BJ (cell line): ENCODE measurements at regions not wholly inside any gene's neighbourhood (a gene's known extent, or its start where the extent isn't known, plus 50 kb on each side); places are given as distances from the start of the nearest gene placed in this dataset.

Experiments used
- CTCF ChIA-PET: fragments of 350-600 bp; formaldehyde crosslinking; extraction: SDS; loops from one replicate; lab custom pipeline; 2021; ENCODE audit warnings: antibody characterized with exemption, inconsistent platforms; lab: Yijun Ruan, JAX
- POLR2A ChIA-PET: fragments of 300-600 bp; sonication (Branson Sonifier 250); formaldehyde crosslinking; extraction: SDS; loops from one replicate; lab custom pipeline; 2021; ENCODE audit warnings: antibody characterized with exemption; lab: Charles Lee
- DNase-seq: peaks from one replicate; pipeline ENCODE4 v3.0.0-alpha.2; 2011; ENCODE audit warnings: low read depth
- H3K27me3 ChIP-seq: 2 replicates; pipeline ENCODE4 v1.6.0; 2011; ENCODE audit warnings: low read length; ENCODE audit not compliant: control insufficient read depth, insufficient read depth
- H3K36me3 ChIP-seq: 2 replicates; pipeline ENCODE4 v1.5.1; 2011; ENCODE audit warnings: low read length; ENCODE audit not compliant: control insufficient read depth, insufficient read depth
- H3K4me3 ChIP-seq: 2 replicates; pipeline ENCODE4 v1.5.1; 2011; ENCODE audit warnings: low read depth, mild to moderate bottlenecking, control low read depth, low read length
- CTCF ChIP-seq: IDR thresholded peaks from 2 replicates; pipeline ENCODE4 v1.5.1; 2011; ENCODE audit warnings: low read depth, mild to moderate bottlenecking, control low read depth, inconsistent platforms, low read length, moderate library complexity; ENCODE audit not compliant: insufficient read depth

GRCh38 chr10:37707829-37708578 is 149.4 kb downstream of the ZNF248 start:
- no peaks in the 10 kb centered on the region for H3K27me3 ChIP-seq
- no peak for DNase-seq
- no peak overlapping the region for H3K4me3 ChIP-seq
- CTCF ChIA-PET = no interaction called here
- H3K36me3 ChIP-seq = no peaks in the 10 kb centered on the region
- TF ChIP-seq CTCF = no peak
- POLR2A ChIA-PET = no interaction called here

GRCh38 chr10:37704566-37704965 is 152.8 kb downstream of the ZNF248 start:
- Histone ChIP-seq H3K4me3 (no peak overlapping the region), H3K27me3 (no peaks in the 10 kb centered on the region), H3K36me3 (no peaks in the 10 kb centered on the region)
- no peak for DNase-seq
- TF ChIP-seq CTCF = no peak
- ChIA-PET POLR2A (no interaction called here), CTCF (no interaction called here)

GRCh38 chr10:37703833-37704382 is 153.5 kb downstream of the ZNF248 start:
- ChIA-PET CTCF (no interaction called here), POLR2A (no interaction called here)
- TF ChIP-seq CTCF = no peak
- Histone ChIP-seq H3K27me3 (no peaks in the 10 kb centered on the region), H3K4me3 (no peak overlapping the region), H3K36me3 (no peaks in the 10 kb centered on the region)
- no peak for DNase-seq

- Histone ChIP-seq H3K27me3 (no peaks in the 10 kb centered on the region), H3K4me3 (no peak overlapping the region), H3K36me3 (no peaks in the 10 kb centered on the region)
- ChIA-PET CTCF (no interaction called here), POLR2A (no interaction called here)
- TF ChIP-seq CTCF = no peak
- DNase-seq = no peak
These were observed 154.3 kb downstream of the ZNF248 start for GRCh38 chr10:37703114-37703513.

GRCh38 chr10:37701781-37702493 is 155.5 kb downstream of the ZNF248 start:
- Histone ChIP-seq H3K36me3 (no peaks in the 10 kb centered on the region), H3K4me3 (no peak overlapping the region), H3K27me3 (no peaks in the 10 kb centered on the region)
- DNase-seq = no peak
- no peak for TF ChIP-seq CTCF
- ChIA-PET CTCF (no interaction called here), POLR2A (no interaction called here)
